ENCODE measurements at regions not wholly inside any gene's neighbourhood (a gene's known extent, or its start where the extent isn't known, plus 50 kb on each side); places are given as distances from the start of the nearest gene placed in this dataset.
"Not testable (repeated sequence)": the region's sequence is repeated elsewhere in the genome, so short reads cannot be mapped to it uniquely, and the experiment has no call there.

DNA sequence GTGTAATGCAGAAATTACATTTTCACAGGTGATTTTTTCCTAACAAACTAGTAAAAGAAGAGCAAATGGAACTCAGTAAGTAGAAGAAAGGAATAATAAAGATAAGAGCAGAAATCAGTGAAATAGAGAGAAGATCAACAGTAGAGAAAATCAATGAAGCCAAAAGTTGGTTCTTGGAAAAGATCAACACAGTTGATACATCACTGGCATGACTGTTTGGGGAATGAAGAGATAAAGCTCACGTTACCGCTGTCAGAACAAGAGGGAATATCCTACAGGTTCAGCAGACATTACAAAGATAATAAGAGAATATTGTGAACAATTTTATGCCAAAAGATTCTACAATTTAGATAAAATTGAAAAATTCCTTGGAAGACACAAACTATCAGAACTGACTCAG is 146.4 kb downstream of the ACTR3B start:
- no peak for DNase-seq

GRCh38 chr7:152907042-152907761 is 147.7 kb downstream of the ACTR3B start:
- no peak for DNase-seq

GRCh38 chr7:152909280-152909679 is 149.7 kb downstream of the ACTR3B start:
- no peak for DNase-seq

- DNase-seq = no peak
Observed at GRCh38 chr7:152909683-152910544, 150.4 kb downstream of the ACTR3B start.

DNA sequence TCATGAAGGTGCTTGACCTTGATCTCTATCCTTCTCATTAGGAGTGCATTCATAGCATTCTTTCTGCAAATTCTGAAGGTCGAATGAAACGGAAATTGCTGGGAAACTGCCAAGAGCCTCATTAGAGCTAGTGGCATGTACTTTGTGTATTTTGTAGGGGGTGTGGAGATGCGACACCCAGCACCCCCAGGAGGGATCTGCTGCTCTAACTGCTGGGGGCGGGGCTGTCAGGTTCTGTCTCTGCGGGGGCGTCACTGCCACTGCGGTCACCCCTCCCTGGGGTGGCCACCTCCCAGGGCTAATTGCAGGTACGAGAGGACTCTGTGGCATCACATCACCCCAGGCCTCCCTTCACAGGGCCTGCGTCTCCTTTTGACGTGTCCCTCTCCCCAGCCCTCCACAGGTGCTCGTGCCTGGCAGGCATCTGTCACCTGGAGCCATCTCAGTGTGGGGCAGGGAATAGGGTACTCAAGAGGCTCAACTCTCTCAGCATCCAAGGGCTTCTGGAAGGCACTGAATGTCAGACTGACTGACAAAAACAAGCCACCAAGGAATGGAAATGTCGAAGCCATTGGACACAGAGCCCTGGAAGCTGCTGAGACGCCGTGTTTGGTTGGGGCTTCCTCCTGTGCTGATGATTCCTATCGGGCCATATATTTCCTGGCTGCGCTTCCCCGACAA is 151.1 kb downstream of the ACTR3B start:
- DNase-seq = peak; percentile 20 to 68

DNA sequence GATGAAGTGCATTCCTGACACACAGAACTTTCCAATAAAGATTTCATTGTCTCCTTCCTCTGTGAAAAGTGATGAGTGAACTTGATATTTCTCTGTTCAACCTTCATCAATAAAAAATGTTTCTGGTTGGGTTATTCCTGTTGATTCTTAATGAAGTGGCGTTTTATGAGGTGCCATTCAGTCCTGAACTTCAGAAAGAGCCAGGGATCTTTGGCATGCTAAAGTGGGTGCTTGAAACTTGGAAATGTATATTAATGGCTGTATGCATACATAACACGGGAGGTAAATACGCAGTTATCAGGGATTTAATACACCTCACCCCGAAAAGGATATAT is 151.6 kb downstream of the ACTR3B start:
- DNase-seq = no peak

GRCh38 chr7:152911922-152912321 is 152.4 kb downstream of the ACTR3B start:
- no peak for DNase-seq

DNA sequence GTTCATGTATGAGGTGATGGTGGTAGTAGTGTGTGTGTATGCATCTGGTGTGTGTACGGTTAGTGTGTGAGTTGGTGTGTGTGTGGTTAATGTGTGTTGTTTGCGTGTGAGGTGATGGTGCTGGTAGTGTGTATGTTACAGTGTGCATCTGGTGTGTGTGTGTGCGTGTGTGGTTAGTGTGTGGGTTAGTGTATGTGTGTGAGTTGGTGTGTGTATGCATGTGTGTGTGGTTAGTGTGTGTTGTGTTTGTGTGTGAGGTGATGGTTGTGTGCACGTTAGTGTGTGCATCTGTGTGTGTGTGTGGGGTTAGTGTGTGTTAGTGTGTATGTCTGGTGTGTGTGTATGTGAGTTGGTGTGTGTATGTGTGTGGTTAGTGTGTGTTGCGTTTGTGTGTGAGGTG is 153.0 kb downstream of the ACTR3B start:
- no peak for DNase-seq

DNA sequence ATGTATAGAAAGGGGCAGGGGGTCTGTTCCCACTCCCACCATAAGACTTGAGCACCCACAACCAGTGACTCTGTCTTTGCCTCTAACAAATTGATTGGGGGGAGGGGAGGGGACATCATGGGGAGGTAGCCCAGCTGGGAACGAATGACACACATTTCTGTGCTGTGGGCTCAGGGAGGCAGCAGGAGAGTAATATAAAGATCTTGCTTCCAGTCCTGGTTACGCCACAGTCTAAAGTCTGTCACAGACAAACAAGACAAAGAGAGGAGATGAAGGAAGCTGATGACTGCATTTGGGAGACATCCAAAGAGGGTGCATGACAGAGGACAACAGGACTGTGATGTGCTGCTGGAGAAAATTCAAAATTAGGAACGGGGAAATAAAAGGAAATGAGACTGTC is 153.9 kb downstream of the ACTR3B start:
- no peak for DNase-seq

DNA sequence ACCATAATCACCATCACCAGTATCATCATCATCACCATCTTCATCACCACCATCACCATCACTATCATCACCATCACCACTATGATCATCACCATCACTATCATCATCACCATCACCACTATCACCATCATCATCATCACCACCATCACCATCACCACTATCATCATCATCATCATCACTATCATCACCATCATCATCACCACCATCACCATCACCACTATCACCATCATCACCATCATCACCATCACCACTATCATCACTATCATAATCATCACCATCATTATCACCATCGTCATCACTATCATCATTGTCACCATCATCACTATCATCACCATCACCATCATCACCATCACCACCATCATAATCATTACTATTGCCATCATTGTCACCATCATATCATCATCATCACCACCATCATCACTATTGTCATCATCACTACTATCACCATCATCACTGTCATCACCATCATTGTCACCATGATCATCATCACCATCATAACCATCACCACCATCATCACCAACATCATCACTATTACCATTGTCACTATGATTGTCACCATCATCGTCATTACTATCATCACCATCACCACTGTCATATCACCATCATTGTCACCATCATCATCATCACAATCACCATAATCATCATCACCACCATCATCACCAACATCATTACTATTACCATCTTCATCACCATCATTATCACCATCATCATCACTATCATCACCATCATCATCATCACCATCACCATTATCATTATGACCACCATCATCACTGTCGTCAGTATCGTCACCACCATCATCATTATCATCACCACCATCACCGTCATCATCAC is 154.7 kb downstream of the ACTR3B start:
- DNase-seq = no peak

DNA sequence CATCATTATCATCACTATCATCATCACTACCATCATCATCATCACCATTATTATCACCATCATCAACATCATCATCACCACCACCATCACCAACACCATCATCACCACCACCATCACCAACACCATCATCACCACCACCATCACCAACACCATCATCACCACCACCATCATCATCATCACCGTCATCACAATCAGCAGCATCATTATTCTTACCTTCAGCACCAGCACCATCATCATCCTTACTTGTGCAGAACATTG is 155.2 kb downstream of the ACTR3B start:
- not testable (repeated sequence) for DNase-seq

DNA sequence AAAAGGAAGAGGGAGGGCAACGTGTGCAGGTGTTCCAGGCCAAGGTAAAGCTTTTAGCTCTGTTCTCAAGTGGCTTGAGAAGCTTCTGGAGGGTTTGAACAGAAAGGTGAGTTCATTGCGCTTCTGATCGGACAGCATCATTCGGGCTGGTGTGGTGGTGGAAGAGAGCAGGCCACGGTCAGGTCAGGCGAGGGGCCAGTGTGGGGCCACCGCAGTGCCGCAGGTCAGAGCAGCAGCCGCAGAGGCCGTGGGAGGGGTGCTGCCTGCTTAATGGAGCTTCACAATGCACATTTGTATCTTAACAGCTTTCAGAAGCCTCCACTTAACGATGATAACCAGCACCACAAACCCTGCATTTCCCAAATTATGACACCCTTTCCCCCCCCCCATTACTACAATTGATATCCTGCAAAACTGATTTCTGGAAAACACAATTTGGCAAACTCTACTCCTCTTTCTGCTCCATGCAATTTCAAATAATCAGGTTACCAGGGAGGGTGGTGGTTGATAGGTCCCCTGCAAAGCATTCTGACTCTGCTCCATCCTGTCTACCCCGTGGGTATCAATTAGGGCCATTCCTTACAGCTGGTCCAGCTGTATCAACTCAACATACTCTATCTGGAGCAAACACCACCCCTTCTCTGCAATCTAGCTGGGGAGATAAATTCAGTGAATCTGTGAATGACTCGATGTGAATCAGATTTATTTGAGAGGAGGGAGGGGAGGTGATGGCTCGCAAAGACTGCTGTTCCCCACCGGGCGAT is 162.9 kb downstream of the ACTR3B start:
- DNase-seq = peak; percentile 46 to 70

GRCh38 chr7:152923711-152924110 is 164.2 kb downstream of the ACTR3B start:
- no peak for DNase-seq

GRCh38 chr7:152924238-152924637 is 164.7 kb downstream of the ACTR3B start:
- DNase-seq = no peak

DNA sequence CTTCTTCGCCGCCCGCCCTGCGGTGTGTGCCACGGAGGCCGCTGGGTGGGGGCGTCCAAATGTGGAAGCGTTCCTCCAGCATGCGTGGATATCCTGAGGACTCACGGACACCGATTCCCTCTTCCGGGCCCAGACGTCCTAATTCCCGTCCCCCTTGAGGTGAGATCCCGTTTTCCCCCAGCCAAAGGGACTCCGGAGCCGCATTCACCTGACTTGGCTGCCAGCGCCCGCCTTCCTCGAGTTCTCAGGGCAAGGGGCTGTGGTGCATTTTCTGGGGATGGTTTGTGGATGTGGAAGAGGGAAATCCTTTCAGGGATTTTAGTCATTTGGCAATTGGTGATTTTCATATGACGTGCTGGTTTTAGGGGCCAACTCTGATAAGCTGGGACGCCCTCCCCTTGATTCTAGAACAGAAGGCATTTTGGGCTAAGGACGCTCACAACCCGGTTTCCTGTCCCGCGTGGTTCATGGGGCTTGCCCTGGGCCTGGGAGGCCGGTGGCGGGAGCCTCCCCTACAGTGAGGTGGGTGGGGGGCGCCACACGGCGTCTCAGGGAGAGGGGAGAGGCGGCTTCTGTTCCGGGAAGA is 165.4 kb downstream of the ACTR3B start:
- no peak for DNase-seq

GRCh38 chr7:152925412-152926147 is 166.0 kb downstream of the ACTR3B start:
- DNase-seq = no peak

GRCh38 chr7:152931633-152932032 is 172.1 kb downstream of the ACTR3B start:
- peak; percentile 75 to 93 for DNase-seq

DNA sequence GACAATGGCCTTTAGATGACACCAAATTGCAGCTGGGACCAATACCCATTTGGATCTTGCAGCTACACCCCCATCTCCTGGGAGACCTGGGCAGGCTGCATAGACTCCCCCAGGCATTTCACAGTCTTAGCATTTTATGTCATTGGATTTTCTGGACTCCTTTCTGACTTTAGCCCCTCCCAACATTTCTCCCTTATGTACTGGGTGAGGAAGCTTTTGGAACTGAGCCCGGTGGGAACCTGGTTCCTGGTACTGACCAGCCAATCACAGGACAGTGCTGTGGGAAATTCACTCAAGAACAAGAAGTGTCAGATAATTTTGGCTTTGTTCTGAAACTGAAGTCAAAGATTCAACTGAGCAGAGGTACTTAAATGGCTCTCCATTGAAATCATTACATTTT is 177.7 kb downstream of the ACTR3B start:
- DNase-seq = no peak

DNA sequence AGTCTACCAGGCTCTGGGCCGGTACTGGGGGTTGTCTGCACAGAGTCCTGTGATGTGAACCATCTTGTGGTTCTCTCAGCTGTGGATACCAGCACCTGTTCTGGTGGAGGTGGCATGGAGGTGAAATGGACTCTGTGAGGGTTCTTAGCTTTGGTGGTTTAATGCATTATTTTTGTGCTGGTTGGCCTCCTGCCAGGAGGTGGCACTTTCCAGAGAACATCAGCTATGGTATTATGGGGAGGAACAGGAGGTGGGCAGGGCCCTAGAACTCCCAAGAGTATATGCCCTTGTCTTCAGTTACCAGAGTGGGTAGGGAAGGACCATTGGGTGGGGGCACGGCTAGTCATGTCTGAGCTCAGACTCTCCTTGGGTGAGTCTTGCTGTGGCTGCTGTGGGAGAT is 187.1 kb downstream of the ACTR3B start:
- not testable (repeated sequence) for DNase-seq

DNA sequence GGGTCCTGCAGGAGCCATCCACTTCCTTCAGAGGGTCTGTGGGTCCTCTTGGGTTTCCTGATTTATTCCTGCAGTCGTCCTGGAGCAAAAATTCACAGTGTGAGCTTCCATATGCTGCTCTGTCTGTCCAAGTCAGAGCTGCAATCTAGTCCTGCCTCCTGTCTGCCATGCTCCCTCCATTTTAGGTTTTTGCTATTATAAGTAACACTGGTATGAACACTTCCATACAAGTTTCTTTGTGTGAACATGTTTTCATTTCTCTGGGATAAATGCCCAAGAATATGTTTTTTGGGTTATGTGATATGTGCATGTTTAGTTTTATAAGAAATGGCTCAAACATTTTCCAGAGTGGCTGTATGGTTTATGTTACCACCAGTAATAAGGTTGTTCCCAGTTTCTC is 188.1 kb downstream of the ACTR3B start:
- DNase-seq = no peak

GRCh38 chr7:152949253-152949652 is 189.7 kb downstream of the ACTR3B start:
- peak; percentile 31 to 63 for DNase-seq

Data from NCI-H2081 (cell line).